Cardiac fibroblast (primary cell): ENCODE measurements at regions not wholly inside any gene's neighbourhood (a gene's known extent, or its start where the extent isn't known, plus 50 kb on each side); places are given as distances from the start of the nearest gene placed in this dataset.

ENCODE experiments used
- DNase-seq, 2 donors: peaks; one replicate each; pipeline versions ENCODE4 v3.0.0 to v3.0.0-alpha.2; 2010; ENCODE audit warnings: low read depth in 2 of 2
- H3K4me3 ChIP-seq, 2 donors: replicated peaks in 1 of 2; 1 replicate in 1 of 2; 2 replicates in 1 of 2; pipeline ENCODE4 v1.5.1; 2011; ENCODE audit warnings: low read depth in 2 of 2, low read length in 2 of 2, mild to moderate bottlenecking in 2 of 2, moderate library complexity in 1 of 2
- CTCF ChIP-seq: IDR thresholded peaks from one replicate; pipeline ENCODE4 v1.5.1; 2011; ENCODE audit warnings: low read depth, mild to moderate bottlenecking, low read length, inconsistent platforms

- no peak for DNase-seq
- TF ChIP-seq CTCF: no peak
- no peak overlapping the region for H3K4me3 ChIP-seq
Observed at GRCh38 chr20:19961293-19961692, 55.9 kb upstream of the NAA20 start.

GRCh38 chr20:19962958-19963357 lies 54.2 kb upstream of the NAA20 start:
- no peak for TF ChIP-seq CTCF
- DNase-seq: no peak
- H3K4me3 ChIP-seq: no peak overlapping the region

GRCh38 chr20:19964289-19965265 lies 52.6 kb upstream of the NAA20 start:
- peak; percentile 86 to 89 for DNase-seq
- TF ChIP-seq CTCF: no peak
- H3K4me3 ChIP-seq: no peak overlapping the region

- no peak for DNase-seq
- TF ChIP-seq CTCF: no peak
- no peak overlapping the region for H3K4me3 ChIP-seq
Observed at GRCh38 chr20:19966840-19967239, 50.3 kb upstream of the NAA20 start.
